ENCODE measurements at regions not wholly inside any gene's neighbourhood (a gene's known extent, or its start where the extent isn't known, plus 50 kb on each side); places are given as distances from the start of the nearest gene placed in this dataset.

DNA sequence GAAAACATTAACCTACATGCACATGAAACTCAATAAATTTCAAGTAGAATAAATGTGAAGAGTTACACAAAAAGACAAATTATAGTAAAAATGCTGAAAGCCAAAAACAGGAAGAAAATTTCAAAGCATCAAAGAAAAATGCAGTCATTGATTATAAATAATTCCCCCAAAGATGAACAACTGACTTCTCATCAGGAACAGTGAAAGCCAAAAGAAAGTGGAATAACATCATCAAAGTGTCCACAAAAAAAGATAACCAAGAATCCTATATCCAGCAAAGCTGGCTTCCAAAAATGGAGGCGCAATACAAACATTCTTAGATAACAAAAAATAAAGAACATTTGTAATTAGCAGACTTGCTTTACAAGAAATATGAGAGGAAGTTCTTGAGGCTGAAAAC, 161.6 kb downstream of the CMPK2 start:
- Histone ChIP-seq H3K4me3 (no peak overlapping the region), H3K27ac (no peak overlapping the region), H3K4me1 (no peaks in the 10 kb centered on the region), H3K36me3 (no peaks in the 10 kb centered on the region), H3K27me3 (replicated peaks in 1 of 7) (no peaks in the 10 kb centered on the region), H3K9me3 (peaks cover 4 to 33% (median 22%) of the 10 kb centered on the region in 8 donors)
- WGBS, 5 donors = 94 to 98% (median 98%) methylated on average over 1 of the region's 1 CpG
- DNase-seq = no peak
- TF ChIP-seq POLR2A (IDR thresholded peaks at IDR 0.05) = no peak
- TF ChIP-seq, protein P1, sequence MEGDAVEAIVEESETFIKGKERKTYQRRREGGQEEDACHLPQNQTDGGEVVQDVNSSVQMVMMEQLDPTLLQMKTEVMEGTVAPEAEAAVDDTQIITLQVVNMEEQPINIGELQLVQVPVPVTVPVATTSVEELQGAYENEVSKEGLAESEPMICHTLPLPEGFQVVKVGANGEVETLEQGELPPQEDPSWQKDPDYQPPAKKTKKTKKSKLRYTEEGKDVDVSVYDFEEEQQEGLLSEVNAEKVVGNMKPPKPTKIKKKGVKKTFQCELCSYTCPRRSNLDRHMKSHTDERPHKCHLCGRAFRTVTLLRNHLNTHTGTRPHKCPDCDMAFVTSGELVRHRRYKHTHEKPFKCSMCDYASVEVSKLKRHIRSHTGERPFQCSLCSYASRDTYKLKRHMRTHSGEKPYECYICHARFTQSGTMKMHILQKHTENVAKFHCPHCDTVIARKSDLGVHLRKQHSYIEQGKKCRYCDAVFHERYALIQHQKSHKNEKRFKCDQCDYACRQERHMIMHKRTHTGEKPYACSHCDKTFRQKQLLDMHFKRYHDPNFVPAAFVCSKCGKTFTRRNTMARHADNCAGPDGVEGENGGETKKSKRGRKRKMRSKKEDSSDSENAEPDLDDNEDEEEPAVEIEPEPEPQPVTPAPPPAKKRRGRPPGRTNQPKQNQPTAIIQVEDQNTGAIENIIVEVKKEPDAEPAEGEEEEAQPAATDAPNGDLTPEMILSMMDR (IDR thresholded peaks at IDR 0.05 in 8 of 11, conservative IDR thresholded peaks at IDR 0.05 in 3 of 11) = no peak
- intact Hi-C loops (cut with DNase I; ENCODE audit: low total_unique reads) = no loop called here

DNA sequence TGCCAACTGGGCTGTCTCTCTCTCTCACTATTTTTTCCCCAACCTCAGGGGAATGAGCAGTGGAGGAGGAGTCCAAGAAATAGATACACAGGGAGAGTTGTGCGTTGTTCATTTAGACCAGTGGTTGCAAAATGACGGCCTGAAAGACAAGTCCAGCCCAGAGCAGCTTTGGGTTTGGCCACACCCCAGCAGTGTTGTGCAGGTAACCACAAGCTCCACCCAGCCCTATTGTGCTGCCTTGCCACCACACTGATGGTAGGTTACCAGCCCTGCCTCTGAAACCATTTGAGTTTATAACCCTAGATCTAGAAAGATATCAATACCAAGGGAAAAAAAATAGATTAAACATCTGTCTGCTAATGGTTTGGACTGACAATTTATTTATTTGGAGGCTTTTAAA, 144.3 kb downstream of the CMPK2 start:
- Histone ChIP-seq H3K4me3 (no peak overlapping the region), H3K4me1 (no peaks in the 10 kb centered on the region), H3K27ac (no peak overlapping the region), H3K9me3 (no peaks in the 10 kb centered on the region), H3K27me3 (replicated peaks in 1 of 7) (no peaks in the 10 kb centered on the region), H3K36me3 (no peaks in the 10 kb centered on the region)
- TF ChIP-seq, protein P1 (IDR thresholded peaks at IDR 0.05 in 8 of 11, conservative IDR thresholded peaks at IDR 0.05 in 3 of 11) = no peak
- no peak for TF ChIP-seq POLR2A (IDR thresholded peaks at IDR 0.05)
- no peak for TF ChIP-seq POLR2AphosphoS5 (IDR thresholded peaks at IDR 0.05)
- WGBS, 5 donors = 69 to 97% (median 90%) methylated on average over 2 of the region's 2 CpGs
- no peak for DNase-seq
- intact Hi-C loops (cut with DNase I; ENCODE audit: low total_unique reads) = no loop called here

DNA sequence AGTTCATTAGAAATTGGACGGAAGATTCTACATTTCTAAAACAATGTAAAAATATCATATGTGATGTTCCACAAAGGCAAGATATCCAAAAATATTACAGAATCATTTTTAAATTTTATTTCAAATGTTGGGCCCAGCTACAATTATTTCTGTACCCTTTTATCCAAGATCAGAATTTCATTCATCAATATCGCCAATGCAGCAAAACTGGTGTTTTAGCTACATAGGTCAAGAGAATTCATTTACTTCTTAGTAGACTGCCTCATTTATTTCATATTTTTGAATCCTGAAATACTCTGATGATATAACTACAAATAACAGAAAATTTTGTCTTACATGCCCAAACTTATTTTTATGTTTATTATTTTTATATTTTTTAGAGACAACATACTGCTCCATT, 143.1 kb downstream of the CMPK2 start:
- Histone ChIP-seq H3K9me3 (no peaks in the 10 kb centered on the region), H3K27ac (no peak overlapping the region)
- 95 to 99% (median 96%) methylated on average over 2 of the region's 2 CpGs for WGBS, 5 donors

DNA sequence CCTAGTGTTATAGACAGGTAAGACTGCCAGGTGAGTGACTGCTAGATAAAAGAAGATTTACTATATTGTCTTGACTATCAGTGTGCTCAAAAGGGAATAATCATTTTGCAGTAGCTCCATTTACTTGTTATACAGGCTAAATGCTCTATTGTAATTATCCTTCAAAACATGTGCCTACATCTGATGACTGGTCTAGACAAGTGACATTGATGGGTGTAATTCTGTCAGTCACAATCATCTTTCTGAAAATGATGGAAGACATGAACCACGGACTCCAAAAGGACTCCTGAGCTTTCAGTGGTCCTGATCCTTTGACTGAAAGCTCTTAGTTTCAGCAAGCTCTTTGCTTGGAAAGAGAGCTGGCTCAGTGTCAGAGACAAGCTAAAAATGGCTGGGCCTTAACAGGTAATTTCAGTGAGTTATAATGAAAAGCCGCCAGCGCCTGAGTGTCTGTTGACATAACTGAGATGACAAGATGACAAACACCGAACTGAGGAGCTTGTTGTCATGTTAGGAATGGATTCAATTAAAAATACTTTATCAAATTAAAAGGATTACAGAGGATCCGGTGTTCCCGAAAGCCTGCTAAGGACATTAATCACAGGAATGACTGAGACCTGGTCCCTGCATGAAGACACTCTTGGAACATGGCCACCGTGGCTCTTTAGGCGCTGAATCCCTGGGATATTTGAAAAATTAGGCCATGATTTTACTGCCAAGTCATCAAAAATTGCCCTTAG, 141.7 kb downstream of the CMPK2 start:
- intact Hi-C loops (cut with DNase I; ENCODE audit: low total_unique reads) = no loop called here

More for the DNA sequence above, 143.1 kb downstream of the CMPK2 start:
- Histone ChIP-seq H3K27me3 (replicated peaks in 1 of 7) (peaks cover 0 to 5% (median 0%) of the 10 kb centered on the region in 7 donors), H3K4me3 (no peak overlapping the region), H3K36me3 (no peaks in the 10 kb centered on the region), H3K4me1 (no peaks in the 10 kb centered on the region)
- no peak for DNase-seq
- TF ChIP-seq POLR2A (IDR thresholded peaks at IDR 0.05) (no peak), POLR2AphosphoS5 (IDR thresholded peaks at IDR 0.05) (no peak)
- TF ChIP-seq, protein P1 (IDR thresholded peaks at IDR 0.05 in 8 of 11, conservative IDR thresholded peaks at IDR 0.05 in 3 of 11) = no peak
- intact Hi-C loops (cut with DNase I; ENCODE audit: low total_unique reads) = no loop called here

More for the DNA sequence above, 141.7 kb downstream of the CMPK2 start:
- no peak for TF ChIP-seq POLR2A (IDR thresholded peaks at IDR 0.05)
- TF ChIP-seq, protein P1 (IDR thresholded peaks at IDR 0.05 in 8 of 11, conservative IDR thresholded peaks at IDR 0.05 in 3 of 11) = no peak
- WGBS, 5 donors = 77 to 88% (median 80%) methylated on average over 8 of the region's 8 CpGs
- DNase-seq = no peak
- Histone ChIP-seq H3K27me3 (replicated peaks in 1 of 7) (peaks cover 0 to 5% (median 0%) of the 10 kb centered on the region in 7 donors), H3K4me1 (no peaks in the 10 kb centered on the region), H3K36me3 (no peaks in the 10 kb centered on the region), H3K4me3 (no peak overlapping the region), H3K9me3 (no peaks in the 10 kb centered on the region), H3K27ac (no peak overlapping the region)

Measured in spleen (tissue), 11 donors.